SKM-1 (cell line): ENCODE measurements at regions not wholly inside any gene's neighbourhood (a gene's known extent, or its start where the extent isn't known, plus 50 kb on each side); places are given as distances from the start of the nearest gene placed in this dataset.
"Not testable (repeated sequence)": the region's sequence is repeated elsewhere in the genome, so short reads cannot be mapped to it uniquely, and the experiment has no call there.

ENCODE experiments used
- DNase-seq: peaks from one replicate; lab custom pipeline; 2025; ENCODE audit not compliant: unreplicated experiment; lab: John Stamatoyannopoulos, UW

DNA sequence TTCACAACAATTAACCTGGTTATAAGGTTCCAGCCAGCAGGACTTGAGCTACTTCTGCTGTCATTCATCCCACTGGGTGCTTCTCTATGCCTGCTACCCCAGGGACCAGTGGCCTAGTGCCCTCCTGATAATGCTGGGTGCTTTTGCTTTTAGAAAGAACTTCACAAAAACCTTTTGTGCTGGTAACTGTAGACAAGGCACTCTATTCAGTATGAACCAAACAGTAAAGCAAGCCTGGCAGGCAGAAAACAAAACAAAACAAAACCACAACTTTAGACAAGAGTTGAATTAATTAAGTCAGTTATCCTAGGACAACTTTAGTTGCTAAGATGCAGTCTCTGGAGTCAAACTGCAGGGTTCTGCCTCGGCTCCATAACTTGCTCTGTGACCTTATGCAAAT is 61.9 kb upstream of the ADGRL2 start:
- no peak for DNase-seq

DNA sequence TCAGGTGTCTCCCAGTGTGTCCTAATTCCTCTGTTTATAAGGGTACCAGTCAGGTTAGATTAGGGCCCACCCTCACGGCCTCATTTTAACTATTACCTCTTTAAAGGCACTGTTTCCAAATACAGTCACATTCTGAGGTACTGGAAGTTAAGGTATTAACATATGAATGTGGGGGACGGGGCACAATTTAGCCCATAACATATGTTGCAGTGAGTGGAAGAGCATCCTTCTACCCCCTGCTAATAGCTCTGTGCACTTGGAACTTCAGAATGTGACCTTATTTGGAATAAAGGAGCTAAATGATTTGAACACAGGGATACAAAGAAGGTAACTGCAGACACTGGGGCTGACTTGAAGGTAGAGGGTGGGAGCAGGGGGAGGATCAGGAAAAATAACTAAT is 67.3 kb upstream of the ADGRL2 start:
- DNase-seq, result no peak

DNA sequence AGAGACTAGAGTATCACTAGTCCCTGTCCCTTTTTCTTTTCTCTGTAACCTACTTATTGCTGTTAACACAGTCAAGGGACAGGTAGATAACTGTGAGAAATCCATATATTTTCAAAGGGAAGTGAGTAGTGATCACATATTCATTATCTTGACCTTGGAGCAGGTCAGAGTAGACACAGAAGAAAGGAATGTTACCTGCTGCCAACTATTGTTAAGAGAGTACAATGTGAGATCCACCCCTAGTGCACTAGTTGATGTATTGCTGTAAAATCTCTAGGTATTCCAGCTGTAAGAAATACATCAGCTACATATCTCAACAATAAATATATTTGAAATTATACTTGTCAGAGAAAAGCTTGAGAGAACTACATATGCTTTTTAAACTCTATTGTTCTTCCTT is 68.7 kb upstream of the ADGRL2 start:
- DNase-seq, result no peak

DNA sequence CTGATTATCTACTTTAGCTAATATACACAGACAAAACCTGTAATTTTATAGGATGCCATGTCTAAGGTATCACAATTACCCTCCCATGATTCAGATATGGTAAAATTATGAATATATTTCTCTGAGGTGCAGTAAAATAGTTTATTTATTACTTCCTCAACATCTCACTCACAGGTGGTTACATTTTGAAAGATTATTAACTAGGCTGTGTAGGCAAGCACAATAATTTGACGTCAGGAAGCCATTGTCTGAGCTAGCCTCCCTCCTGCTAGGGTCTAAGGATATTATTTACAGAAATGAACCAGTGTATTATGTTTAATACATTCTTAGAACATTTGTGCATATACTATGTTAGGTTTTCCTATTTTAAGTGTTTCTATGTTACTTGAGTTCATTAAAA is 69.9 kb upstream of the ADGRL2 start:
- DNase-seq, result no peak

DNA sequence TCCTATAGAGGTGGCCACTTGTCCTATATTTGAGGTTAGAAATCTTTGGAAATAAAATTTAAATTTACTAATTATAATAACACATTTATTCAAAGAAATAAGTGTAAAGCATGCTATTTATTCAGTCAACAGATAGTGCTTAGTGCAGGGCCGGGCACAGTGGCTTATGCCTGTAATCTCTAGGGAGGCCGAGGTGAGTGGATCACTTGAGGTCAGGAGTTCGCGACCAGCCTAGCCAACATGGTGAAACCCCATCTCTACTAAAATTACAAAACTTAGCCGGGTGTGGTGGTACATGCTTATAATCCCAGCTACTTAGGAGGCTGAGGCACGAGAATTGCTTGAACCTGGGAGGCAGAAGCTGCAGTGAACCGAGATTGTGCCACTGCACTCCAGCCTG is 70.4 kb upstream of the ADGRL2 start:
- DNase-seq, result not testable (repeated sequence)

DNA sequence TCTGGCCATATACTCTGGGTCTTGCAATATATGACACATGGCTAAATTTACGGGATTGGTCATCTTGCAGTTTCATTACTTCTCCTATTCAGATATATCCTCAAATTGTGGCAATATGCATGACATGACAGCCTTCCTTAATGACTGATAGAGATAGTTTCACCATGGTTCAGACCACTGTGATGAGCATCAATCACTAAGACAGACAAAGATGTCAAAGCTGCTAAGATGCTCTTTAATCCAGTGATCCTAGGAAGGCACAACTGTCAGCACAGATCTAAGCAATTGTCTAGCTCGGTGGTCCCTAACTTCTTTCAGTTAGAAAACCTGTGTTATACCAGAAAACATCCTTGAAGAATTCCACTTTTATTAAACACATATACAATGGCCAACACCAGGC is 70.9 kb upstream of the ADGRL2 start:
- no peak for DNase-seq

DNA sequence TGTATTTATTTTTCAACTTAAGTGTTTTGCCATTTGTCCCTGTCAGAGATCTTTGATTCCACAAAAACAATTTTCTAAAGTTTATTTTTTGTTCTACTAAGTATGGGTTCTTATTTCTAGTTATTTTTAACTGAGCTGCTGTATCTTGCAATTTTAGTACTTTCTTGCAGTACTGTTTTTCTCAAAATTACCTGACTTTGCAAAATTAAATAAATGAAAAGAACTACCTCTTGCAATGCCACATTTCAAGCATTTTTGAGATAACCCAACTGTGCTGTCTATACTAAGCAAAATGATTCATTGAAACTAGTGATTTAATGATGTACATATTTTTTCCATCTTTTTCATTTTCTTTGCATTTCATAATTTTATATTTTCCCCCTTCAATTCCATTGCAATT is 71.5 kb upstream of the ADGRL2 start:
- no peak for DNase-seq

DNA sequence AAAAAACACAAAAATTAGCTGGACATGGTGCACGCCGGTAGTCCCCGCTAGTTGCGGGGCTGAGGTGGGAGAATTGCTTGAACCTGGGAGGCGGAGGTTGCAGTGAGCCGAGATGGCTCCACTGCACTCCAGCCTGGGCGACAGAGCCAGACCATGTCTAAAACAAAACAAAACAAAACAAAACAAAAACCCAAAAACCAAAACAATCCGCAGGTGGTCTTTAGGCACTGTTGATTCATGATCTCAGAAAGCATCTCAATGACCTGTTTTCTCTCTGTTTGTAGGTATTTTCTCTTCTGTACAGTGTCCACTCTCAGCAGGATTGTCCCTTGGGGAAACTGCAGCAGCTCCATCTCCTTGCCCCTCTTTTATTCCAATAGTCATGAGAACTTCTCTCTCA is 74.9 kb upstream of the ADGRL2 start:
- no peak for DNase-seq

DNA sequence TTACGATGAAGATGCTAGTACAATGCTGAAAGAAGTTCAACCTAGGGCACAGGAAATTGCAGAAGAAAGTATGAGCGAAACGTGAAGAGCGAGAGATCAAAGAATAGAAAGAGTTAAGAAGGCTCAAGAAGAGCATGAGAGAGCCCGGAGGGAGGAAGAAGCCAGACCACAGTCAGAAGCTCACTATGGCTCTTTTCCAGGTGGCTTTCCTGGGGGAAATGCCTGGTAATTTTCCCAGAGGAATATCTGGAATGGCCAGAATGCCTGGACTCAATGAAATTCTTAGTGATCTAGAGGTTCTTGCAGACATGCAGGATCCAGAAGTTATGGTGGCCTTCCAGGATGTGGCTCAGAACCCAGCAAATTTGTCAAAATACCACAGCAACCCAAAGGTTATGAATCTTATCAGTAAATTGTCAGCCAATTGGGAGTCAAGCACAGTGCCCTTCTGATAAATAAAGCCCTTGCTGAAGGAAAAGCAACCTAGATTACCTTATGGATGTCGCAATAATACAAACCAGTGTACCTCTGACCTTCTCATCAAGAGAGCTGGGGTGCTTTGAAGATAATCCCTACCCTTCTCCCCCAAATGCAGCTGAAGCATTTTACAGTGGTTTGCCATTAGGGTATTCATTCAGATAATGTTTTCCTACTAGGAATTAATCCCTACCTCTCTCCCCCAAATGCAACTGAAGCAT is 78.0 kb upstream of the ADGRL2 start:
- not testable (repeated sequence) for DNase-seq

DNA sequence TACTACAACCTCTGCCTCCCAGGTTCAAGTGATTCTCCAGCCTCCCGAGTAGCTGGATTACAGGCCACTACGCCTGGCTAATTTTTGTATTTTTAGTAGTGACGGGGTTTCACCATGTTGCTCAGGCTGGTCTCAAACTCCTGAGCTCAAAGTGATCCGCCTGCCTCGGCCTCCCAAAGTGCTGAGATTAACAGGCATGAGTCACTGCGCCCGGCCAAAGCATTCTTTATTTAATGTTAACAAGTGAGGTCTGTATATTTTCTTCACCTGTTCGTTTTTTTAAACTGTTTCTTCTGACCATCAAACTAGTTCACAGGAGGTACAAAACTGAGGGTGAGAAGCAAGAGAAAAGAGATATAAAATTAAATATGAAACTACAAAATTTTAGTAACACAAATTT is 80.5 kb upstream of the ADGRL2 start:
- not testable (repeated sequence) for DNase-seq

DNA sequence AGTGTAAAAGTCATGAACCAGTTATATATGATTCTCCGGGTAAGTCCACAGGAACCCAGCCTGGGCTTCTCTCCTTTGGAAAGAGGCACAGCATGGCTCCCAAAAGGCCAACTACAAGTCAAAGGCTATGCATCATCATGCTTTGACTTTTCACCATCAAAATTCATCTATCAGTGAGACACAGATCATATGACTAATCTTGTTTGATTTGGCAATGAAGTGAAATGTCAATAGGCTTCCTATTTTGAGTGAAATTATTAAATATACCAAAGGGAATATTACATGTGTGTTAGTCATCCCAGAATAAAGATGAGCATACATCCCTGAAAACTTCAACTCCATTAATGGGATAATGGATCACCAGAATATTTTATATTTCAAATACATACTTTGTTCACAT is 83.5 kb upstream of the ADGRL2 start:
- no peak for DNase-seq

DNA sequence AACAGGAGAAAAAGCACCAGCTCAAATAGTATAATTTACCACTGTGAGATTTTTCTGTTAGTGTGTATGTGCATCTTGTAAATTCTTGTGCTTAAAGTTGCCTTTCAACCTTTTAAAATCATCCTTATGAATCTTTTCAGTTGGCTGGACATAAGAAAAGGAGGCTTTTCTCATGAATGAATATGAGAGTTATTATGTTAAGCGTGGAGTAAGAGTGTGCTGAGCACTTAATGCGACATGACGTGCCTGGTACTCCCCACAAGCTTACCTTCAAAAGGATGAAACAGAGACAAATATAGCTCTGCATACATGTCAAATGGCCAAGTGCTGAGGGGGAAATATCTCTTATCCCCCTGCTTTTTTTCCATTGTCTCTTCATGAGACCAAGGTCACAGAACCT is 85.3 kb upstream of the ADGRL2 start:
- DNase-seq, result no peak

DNA sequence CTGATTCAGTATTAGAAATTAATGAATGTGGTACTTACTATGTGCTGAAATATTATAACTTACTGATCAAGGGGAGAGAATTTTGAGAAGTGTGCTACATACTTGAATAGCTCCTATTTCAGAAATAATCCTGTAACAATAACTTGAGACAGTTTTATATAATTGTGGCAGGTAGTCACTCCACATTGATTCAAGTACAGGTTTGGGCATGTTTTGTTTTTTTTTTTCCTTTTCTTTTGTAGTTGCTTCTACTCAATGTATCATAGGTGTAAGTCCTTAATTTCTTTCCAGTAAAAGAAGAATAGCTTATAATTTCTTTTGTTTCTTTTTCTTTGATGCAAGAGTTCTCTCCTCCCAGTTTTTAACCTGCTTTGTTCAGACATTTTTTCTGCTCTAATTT is 86.1 kb upstream of the ADGRL2 start:
- DNase-seq, result no peak

DNA sequence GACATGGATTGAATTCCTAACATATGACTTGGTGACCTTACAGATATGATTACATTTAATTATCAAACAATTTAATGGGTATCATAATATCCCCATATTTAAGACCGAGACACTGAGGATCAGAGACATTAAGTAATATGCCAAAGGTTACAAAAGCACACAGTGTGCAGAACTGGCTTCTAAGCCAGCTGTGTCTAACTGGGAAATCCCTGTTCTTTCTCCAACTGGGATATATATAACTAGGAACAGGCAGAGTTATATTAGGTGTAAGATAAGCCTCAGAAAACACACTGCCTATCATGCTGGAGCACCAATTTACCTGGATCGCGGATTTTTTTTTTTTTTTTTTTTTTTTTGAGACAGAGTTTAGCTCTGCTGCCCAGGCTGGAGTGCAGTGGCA is 88.3 kb upstream of the ADGRL2 start:
- no peak for DNase-seq

DNA sequence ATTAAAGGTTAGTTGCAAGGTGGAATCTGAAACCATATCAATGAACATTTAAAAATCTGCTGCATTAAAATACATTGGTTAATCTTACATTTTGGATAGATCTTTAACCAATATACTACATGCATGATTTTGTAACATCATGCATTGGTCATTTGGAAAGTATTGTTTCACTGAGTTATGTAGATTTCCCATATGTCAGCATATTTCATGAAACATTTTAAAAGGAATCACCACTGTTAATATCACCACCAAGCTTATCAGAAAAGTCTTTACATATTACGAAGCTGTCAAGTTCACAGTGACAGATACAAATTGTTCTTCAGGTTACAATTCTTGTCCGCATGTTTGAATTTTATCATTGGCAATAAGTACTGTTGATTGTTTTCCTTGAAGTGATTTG is 89.9 kb upstream of the ADGRL2 start:
- no peak for DNase-seq

DNA sequence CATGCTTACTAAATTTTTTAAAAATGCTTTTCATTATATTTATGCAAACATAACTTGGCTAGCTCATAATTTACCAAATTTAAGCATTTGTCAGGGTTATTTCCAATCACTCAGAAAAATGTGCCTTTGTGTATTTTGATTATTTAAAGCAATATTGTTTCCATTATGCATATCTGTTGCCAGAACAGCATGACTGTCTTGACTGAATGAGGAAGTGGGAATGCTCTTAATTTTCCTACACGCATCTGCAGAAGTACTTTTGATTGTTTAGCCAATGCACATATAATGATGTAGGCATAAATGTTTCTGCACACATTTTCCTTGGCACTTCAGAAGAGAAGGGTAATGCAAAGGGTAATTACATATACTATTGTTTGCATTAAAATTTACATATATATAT is 92.5 kb upstream of the ADGRL2 start:
- no peak for DNase-seq

DNA sequence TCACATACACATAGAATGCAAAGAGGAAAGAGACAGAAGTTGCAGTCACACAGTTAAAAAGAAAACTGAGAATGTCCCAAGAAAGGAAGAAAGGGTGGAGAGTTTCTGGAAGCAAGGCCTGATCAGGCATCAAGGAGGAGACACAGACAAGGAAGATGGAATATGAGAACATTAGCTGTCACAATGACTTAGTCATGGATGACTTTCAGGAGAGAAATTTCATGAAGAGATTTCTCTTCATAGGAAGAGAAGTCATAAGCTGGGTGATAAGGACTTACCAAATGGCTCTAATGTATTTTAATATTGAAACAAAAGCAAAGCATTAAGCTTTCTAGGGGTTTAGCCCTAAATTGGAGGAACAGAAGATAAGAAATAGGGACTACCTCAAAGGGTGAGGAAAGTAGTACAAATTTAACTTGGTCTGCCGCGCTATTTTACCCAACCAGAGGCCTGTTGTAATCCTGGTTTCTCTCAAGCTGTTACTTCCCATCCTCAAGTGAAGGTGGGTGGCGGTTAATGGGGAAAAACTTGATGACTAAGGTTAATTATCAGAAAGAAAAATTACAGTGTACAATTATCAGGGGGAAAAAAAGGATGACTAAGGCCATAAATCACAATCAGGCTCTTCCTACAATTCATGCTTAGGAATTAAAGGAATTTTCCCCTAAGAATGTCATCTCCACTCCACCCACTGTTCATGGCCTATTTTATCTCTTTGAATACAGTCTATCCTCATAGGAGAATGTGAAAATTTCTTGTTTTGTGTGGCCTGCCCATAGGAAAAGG is 93.9 kb upstream of the ADGRL2 start:
- DNase-seq, result no peak

DNA sequence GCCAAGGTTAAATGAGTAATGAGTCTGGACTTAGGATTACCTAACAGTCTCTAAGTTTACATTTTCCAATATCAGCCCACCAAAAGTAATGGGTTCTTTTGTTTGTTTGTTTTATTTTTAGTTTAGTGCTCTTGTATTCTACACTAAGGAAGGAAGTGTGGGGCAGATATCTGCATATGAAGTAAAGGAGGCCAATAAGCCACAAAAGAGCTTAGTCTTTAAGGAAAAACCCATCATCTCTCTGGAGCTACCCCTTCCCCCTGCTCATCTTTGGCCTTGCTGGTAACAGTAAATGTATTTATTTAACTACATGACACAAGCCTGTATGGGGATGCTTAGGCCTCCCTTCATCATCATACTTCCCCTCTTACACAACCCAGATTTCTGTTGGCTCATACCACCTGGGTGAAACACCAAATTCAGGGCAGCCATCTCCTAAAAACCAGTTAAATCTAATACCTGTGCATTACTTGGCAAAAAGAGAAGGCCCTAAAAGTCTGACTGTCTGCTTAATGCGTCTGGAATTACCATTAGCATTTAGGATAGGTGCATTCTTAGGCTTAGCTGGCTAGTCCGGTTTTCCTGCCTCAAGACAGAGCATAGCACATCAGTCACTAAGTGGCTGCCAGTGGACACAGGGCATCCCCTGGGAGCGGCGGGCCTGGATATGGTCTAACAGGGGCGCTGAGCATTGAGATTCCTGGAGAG is 96.8 kb upstream of the ADGRL2 start:
- no peak for DNase-seq

DNA sequence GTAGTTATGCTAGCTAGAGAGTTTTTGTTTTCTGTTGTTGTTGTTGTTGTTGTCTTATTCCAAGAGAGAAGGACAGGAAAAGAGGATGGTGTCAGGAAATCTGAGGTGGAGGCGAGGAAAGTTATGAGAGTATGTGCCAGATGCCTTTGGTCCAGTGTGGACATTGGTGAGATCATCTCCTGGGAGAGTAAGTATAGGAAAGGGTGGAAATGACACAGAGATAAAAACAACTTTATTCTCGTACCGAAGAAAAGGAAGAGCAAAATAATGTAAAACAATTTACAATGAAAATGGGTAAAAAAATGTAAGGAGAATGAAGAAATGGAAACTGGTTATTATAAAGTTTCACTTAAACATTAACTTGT is 97.4 kb upstream of the ADGRL2 start:
- no peak for DNase-seq

DNA sequence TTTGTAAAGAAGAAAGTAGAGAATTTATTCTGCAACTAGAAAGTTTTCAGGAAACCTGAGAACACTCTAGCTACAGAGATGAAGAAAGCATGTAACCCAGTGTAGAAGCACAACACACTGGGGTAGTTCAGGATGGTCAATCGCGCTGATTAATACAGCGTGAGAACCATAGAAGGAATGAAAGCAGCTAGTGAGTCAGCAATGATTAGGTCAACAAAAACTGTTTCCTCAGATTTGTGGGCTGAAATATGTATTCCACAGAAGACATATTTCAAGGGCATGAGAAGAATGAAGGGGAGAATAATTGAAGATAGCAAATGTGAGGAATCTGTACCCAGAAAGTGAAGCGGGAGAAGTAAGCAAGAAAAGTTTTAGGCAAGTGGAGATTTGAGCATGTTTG is 97.8 kb upstream of the ADGRL2 start:
- no peak for DNase-seq

DNA sequence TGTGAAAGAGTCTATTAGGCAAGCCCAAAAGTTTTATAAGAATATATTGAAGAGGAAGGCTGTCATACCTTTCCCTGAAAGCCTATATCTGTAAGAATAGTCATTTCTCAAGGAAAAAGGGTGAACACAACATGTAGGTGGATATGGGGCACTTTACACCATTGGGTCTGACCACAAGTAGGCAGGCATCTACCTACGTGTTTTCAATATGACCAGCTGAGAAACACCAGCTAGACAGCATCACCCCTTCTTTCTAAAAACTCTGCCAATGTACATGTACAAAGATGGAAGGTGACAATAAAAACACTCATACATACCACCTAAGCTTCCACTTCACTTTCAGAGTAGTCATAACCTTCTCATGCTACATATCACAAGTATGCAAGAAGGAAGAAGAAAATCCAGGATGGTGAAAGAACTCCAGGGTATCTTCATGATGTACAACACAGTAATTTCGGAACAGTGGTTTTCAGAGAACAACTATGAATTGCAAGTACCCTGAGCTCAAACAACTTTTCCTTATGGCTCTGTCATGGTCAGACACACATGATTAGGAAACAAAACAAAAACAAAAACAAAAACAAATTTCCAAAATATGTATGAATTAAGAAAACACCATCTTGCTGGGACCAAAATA is 98.5 kb upstream of the ADGRL2 start:
- no peak for DNase-seq
